GM12892 (cell line): ENCODE measurements at regions not wholly inside any gene's neighbourhood (a gene's known extent, or its start where the extent isn't known, plus 50 kb on each side); places are given as distances from the start of the nearest gene placed in this dataset.
A peak's percentile ranks its signal among the peaks of the same experiment; 100 is the strongest.

Experiments used
- DNase-seq: peaks from one replicate; pipeline ENCODE4 v3.0.0; 2011; ENCODE audit not compliant: insufficient read length
- FAIRE-seq: peaks from 2 replicates; lab custom pipeline; 2011; peaks lifted over from hg19 to GRCh38; lab: Jason Lieb, UNC
- POLR2A ChIP-seq: IDR thresholded peaks from 2 replicates; pipeline ENCODE4 v1.6.1; 2011; ENCODE audit warnings: low read depth, low read length, control low read depth
- POLR2AphosphoS5 ChIP-seq: IDR thresholded peaks from 2 replicates; pipeline ENCODE4 v1.6.1; 2011; ENCODE audit warnings: low read depth, low read length, control low read depth
- TAF1 ChIP-seq: IDR thresholded peaks from 2 replicates; pipeline ENCODE4 v1.6.1; 2011; ENCODE audit warnings: low read depth, mild to moderate bottlenecking, control low read depth, low read length, borderline replicate concordance

DNA sequence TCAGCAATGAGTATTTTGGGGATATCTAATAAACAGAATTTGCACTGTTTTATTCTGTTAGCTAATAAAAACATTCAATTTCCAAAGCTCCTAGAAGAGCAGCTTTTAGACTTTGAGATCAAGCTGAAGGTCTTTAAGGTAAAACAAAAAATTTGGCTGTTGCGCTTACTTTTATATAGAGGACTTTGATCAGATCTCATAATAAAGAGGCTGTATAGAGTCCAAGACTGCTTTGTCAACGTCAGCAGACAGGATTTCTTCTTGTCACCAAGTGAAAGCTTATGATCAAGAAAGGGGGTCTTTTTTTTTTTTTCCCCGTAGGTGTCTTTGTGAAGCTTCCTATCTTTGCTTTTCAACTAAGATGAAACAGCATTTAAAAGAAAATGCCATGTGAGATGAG is 556.5 kb upstream of the SLC35B3 start:
- DNase-seq (no peak), FAIRE-seq (no peak)
- no peak for TF ChIP-seq POLR2AphosphoS5
- no peak for TF ChIP-seq TAF1
- TF ChIP-seq POLR2A: no peak

DNA sequence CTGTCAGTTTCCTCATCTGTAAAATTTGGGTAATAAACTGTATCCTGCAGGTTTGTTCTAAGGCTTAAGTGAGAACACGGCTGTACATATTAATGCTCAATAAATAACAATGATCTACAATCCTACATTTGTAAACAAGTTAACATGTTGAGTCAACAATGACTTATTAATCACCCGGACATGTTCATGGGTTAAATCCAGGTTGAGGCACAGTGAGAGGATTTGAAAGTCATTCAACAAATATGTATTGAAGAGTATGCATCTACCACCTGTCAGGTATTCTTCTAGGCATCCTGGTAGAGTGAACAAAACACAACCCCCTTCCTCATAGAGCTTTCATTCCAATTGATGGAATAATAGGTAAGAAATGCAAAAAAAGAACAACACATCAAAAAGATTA is 554.7 kb upstream of the SLC35B3 start:
- DNase-seq: no peak
- TF ChIP-seq POLR2AphosphoS5 (no peak), POLR2A (no peak), TAF1 (no peak)
- FAIRE-seq: no peak

DNA sequence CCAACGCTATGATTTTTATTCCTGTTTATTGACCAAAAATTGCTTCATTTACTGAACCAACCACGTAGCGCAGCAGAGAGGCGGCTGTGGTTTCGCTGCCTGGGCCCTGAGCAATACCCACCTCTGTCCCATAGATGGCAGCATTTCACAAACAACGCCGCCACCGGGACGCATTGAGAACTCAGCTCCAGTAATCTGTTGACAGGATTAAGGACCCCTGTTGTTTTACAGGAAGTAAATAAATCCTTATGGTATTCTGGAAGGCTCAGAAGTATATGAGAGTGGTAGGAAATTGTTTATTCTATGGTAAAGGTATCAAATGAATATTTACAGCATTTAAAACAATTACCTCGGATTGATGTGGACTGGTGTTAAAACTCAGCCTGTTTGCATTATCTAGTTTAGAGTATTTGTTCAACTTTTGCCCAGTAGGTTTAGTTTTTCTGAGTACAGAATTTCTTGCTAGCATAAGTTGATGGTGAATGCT is 547.9 kb upstream of the SLC35B3 start:
- TF ChIP-seq POLR2AphosphoS5 (no peak), POLR2A (no peak), TAF1 (no peak)
- DNase-seq: peak; percentile 19
- peak; percentile 79 for FAIRE-seq

DNA sequence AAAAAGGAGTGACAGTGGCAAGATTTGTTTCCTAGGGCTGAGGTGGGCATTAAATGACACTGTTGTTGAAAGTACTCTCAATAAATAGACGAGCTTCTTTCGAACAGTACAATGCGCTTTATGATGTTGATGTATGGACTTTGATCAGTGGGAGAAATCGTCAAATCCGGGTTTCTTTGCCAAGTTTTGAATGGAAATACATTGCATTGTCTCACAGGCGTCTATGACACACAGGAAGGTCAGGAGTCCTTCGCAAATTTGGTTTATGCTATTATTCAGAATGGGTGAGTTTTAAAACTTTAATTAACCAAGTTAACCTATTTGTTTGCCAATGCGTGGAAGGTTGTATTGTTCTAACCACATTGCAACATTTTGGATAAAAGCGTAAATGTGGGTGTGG is 547.3 kb upstream of the SLC35B3 start:
- FAIRE-seq (no peak), DNase-seq (no peak)
- no peak for TF ChIP-seq POLR2A
- TF ChIP-seq TAF1: no peak
- no peak for TF ChIP-seq POLR2AphosphoS5

DNA sequence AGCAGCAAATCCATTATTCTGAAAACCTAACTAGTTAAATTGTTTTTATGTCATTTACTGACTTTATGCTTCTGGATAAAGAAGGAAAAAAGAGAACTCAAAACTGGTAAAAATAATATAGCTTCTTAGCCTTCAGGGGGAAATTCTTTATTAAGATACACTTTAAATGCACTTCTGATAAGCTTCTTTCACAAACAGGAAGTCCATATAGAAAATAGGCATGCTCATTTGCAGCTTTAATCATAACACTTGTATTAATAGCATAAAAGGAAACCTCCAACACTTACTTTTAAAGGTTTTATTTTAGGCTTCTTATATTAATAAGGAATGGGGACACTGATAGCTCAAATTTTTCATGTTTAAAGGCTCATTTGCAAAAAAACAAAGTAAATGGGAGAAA is 538.0 kb upstream of the SLC35B3 start:
- FAIRE-seq: no peak
- no peak for DNase-seq
- TF ChIP-seq POLR2AphosphoS5 (no peak), POLR2A (no peak), TAF1 (no peak)

DNA sequence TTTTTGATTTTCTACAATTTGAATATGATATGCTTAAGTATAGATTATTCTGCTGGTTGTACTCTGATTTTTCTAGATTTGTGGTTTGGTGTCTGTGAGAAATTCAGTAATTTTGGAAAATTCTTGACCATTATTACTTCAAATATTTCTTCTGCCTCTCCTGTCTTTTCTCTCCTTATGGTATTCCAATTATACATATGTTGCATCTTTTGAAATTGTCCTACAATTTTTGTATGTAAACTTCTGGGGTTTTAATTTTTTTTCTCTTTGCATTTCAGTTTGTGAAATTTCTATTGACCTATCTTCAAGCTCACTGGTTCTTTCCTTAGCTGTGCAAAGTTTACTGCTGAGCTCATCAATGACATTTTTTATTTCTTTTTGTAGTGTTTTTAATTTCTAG is 534.4 kb upstream of the SLC35B3 start:
- no peak for TF ChIP-seq POLR2A
- no peak for TF ChIP-seq TAF1
- TF ChIP-seq POLR2AphosphoS5: no peak
- no peak for FAIRE-seq
- no peak for DNase-seq

DNA sequence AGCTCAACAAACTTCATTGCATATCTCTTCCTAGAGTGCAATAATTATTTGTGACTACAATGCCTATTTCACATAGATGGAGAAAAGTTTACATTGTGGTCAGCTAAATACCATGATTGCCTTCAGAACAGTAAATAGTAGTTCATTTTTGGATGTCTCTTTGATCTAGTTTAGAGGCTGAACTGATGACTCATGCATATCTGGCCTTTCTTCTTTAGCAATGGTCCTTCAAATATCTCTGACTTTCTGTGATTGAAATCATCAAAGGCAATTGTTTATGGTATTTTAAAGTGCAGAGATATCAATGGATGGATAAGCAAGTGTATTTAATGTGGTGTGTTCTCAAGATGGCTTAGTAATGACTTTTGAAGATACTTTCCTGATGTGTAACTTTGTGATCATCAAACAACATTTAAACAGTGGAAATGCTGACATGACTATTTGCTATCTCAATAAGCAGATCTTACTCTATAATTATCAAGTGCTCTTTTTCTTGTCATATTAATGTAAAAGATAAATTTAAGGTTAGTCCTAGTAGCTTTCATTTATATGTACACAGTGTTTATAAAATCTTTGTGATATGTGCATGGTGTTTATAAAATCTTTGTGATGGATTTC is 523.7 kb upstream of the SLC35B3 start:
- DNase-seq: no peak
- no peak for FAIRE-seq
- no peak for TF ChIP-seq POLR2A
- no peak for TF ChIP-seq POLR2AphosphoS5
- TF ChIP-seq TAF1: no peak

DNA sequence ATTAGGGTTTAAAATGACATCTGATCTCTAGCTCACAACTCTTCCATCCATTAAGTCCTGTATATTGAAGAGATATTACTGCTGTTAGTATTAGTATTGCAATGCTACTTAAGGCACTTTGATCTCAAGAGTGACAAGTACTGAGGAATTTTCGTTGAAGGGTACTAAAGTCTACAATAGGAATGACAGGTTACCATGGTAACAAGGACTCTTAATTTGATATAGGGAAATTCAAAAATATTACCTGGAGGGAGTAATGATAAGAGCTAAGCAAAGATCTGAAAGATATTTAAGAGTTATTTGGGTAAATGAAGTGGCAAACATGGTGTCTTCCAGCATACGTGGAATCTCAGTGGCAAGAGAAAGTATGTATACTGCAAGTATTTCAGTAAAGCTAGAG is 518.0 kb upstream of the SLC35B3 start:
- DNase-seq (no peak), FAIRE-seq (no peak)
- no peak for TF ChIP-seq TAF1
- no peak for TF ChIP-seq POLR2A

DNA sequence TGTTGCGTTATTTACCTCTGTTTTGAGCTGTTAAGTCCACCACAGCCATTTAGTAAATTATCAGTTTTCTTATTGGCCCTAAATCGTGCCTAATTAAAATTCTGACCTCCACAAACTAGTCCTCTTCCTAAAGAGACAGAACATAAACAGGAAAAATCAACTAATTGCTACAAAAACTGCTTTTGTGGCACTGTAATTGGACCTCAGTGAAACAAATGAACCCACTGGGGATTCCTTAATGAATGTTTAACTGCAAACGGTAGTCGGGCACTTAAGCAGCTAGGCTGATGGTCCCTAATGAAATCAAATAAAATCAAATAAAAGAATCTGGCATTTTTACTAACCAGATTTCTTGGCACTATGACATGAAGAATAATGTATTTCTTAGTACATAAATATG is 513.4 kb upstream of the SLC35B3 start:
- TF ChIP-seq POLR2AphosphoS5: no peak
- TF ChIP-seq POLR2A: no peak
- TF ChIP-seq TAF1: no peak
- FAIRE-seq (no peak), DNase-seq (no peak)

DNA sequence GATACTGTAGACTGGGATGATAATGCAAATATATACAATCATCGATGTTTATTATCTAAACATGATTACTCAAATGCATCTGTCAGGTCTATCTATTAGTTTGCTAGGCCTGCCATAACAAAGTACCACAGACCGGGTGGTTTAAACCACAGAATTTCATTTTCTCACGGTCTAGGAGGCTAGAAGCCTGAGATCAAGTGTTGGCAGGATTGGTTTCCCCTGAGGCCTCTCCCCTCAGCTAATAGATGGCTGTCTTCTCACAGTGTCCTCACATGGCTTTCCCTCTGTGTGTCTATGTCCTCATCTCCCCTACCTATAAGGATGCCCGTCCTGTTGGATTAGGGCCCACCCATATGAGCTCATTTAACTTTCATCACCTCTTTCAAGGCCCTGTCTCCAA is 512.6 kb upstream of the SLC35B3 start:
- no peak for FAIRE-seq

DNA sequence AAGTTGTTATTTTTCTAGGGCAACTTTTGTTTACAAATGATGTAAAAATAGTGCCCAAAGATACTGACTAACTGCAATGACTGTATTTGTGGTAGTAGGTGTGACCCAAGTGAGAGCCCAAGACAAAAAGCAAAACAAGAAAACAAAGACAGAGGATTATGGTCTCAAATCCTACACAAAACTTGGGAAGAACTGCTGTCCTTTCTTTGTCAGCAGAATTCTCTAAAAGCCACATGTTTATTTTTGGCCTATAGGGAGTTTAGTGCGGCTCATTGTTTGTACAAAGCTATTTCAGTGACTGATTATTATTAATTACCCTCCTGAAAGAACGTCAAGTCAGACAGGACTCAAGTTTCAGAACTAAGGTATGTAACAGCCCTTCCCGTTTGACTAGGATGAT is 509.2 kb upstream of the SLC35B3 start:
- no peak for TF ChIP-seq TAF1
- no peak for TF ChIP-seq POLR2AphosphoS5
- TF ChIP-seq POLR2A: no peak
- FAIRE-seq: no peak
- no peak for DNase-seq

More for the DNA sequence above, 512.6 kb upstream of the SLC35B3 start:
- DNase-seq: no peak
- TF ChIP-seq POLR2A: no peak

DNA sequence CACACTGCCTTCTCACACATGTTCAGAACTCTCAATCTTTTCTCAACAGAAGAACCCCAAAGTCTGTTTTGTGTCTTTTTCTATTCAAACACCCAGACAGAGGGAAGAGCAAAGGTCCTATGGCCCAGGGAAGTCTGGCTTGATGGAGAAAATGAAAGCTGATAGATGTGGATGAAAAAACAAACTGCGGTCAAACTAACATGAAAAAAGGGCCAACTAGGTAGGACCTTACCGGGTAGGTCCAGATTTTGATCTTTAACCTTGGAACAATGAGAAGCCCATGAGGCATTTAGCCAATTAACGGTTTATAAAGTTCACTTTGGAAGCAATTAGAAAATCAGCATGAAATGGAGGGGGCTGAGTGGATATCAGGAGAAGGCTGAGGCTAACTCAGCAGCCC is 507.7 kb upstream of the SLC35B3 start:
- DNase-seq (no peak), FAIRE-seq (no peak)
- no peak for TF ChIP-seq TAF1
- TF ChIP-seq POLR2A: no peak
- TF ChIP-seq POLR2AphosphoS5: no peak

DNA sequence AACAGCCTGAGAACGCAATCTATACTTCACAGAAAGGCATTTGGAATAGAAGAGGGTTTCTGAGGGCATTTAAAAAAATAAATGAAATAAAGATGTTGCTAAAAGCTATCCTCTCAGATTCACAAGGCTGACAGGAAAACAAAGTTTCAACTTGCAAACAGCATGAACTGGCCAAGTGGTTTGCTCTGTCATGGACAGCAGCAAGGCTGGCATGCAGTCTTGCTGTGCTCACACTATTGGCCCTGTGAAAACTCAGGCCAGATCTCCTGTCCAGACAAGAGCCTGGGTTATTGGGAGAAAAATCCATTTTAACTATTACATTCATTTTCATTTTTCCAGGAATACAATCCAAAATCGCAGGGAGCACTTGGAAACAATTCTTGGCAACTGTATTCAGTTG is 506.2 kb upstream of the SLC35B3 start:
- DNase-seq (no peak), FAIRE-seq (no peak)

More for the DNA sequence above, 506.2 kb upstream of the SLC35B3 start:
- TF ChIP-seq POLR2A (no peak), TAF1 (no peak), POLR2AphosphoS5 (no peak)
